Iris pigment epithelial cell (primary cell): ENCODE measurements at regions not wholly inside any gene's neighbourhood (a gene's known extent, or its start where the extent isn't known, plus 50 kb on each side); places are given as distances from the start of the nearest gene placed in this dataset.

Source experiments
- DNase-seq: peaks from one replicate; pipeline ENCODE4 v3.0.0-alpha.2; 2011; ENCODE audit warnings: low read depth

DNA sequence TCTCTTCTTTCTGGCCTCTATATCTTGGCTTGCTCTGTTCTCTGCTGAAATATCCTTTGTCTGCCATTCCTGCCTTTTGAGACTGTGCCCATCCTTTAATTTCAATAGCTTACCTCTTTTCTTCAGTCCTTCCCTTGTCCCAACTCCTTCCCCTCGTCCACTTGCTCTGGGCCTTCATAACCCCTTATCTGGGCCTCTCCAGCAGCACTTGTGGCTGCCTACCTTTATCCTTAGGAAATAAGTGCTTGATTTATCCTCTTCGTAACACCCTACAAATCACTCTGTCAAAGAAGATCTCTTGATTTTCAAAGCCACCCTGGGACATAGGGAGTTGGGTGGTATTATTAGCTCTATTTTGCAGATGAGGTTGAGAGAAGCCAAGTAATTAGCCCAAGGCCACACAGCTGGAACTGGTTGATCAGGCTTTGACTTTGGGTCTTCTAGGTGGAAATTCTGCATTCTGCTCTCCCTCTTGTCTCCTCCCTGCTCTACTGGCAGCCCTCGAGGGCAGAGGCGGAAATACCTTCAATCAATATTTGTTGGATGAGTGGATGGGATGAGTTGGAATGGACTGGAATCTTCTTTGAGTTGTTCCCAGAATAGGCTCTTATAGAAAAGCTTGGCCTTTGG is 84.0 kb upstream of the TLE3 start:
- DNase-seq, result no peak

DNA sequence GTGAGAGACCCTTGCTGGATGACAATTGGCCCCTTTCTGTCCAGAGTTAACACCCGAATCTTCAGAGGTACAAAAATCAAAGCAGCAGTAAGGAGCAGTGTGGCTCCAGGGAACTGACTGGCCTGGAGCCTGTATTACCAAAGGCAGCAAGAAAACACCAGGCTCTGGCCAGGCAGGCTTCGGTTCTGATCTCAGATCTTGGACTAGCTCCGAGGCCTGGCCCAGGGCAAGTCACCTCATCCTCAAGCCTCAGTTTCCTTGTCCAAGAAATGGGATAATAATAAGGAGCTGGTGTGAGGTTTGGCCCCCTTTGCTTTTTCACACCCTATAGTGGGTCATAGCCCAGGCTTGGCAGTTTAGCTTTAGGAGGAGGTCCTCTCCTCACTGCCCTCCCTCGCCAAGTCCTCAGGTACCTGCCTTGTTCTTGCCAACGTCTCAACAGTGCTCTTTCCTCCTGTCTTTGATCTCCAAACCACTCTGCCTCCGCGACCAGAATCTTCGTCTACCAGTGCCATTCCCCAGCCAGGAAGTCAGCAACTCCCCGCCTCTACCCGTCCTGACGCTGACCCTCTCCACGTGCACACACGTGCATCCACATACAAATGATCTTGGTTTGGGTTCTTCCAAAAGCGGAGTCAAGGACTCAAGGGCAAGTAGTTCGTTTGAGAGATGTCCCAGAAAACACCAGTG is 82.6 kb upstream of the TLE3 start:
- DNase-seq, result no peak

DNA sequence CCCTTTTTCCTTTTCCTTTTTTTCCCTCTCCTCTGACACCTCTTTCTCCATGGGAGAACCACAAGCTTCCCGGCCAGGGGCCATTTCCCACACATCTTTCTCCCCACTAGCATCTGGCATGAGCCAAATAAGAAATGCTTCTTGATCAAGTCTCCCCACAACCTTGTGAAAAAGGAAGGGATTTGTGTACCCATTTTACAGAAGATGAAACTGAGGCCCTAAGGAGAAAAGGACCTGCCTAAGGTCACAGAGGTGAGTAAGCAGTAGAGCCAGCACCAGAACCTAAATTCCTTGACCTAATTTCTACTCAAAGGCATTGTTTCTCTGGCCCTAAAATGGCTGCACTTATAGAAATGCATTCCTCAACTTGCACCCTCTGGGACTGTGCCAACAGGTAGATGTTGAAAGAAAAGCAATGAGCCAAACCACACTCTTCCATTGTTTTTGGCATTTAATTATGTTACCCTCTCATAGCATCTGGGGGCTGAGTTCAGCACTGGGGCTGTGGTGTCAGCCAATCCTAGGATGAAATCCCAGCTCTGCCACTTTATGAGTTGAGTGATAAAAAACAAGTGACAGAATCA is 81.7 kb upstream of the TLE3 start:
- no peak for DNase-seq

- DNase-seq, result no peak
These were observed 80.8 kb upstream of the TLE3 start for GRCh38 chr15:70178335-70179084.

DNA sequence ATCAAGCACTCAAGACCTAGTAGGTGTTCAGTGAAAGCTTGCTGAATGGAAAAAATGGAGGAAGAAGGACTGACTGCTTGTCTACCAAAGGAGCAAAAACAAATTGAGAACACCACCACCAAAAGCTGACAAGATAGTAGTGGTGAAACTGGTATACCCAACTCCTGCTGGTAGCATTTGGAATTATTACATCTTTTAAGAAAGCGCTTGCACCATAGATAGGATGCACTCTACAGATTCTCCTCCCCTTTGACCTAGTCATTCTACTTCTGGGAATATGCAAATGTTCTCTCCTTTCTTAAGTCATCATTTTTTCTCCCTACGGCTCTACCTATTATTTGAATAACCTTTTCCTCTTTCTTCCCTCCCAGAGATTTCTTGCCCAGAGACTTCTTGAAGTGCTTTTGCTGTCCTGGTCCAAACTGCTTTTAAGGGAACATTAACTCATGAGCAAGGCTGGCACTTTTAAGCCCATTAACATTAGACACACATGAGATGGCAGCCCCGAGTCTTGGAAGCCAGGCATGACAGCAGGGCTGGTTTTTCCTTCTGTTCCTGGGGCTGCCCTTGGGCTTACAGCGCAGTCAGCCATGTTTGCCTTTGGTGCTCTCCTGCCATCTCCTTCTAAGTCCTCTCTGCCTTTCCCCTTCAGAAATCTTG is 75.0 kb upstream of the TLE3 start:
- no peak for DNase-seq

GRCh38 chr15:70172124-70172523 is 74.4 kb upstream of the TLE3 start:
- no peak for DNase-seq

DNA sequence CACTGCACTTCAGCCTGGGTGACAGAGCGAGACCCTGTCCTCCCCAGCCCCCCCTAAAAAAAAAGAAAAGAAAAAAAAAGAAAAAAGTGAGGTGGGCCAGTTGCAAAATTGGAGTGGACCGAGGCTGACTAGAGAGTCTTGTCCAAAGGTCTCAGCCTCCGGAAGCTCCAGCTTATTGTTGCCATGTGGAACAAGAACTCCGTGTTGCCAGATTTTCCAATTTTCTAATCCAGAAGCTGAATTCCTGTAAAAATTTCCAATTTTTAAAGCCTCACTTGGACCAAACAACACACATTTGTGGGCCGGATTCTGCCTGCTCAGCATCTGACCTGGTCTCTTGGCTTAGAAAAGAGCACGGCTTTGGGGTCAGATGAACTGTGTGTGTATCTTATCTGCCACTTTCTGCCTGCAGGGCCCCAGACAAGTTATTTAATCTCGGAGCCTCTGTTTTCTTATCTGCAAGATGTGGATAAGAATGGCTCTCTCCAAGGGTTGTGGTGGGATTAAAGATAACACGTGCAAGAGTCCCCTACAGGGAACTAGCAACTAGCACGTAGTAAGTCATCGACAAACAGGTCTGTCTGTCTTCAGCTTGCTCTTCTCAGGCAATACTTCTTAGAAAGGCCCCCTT is 73.7 kb upstream of the TLE3 start:
- DNase-seq, result no peak

DNA sequence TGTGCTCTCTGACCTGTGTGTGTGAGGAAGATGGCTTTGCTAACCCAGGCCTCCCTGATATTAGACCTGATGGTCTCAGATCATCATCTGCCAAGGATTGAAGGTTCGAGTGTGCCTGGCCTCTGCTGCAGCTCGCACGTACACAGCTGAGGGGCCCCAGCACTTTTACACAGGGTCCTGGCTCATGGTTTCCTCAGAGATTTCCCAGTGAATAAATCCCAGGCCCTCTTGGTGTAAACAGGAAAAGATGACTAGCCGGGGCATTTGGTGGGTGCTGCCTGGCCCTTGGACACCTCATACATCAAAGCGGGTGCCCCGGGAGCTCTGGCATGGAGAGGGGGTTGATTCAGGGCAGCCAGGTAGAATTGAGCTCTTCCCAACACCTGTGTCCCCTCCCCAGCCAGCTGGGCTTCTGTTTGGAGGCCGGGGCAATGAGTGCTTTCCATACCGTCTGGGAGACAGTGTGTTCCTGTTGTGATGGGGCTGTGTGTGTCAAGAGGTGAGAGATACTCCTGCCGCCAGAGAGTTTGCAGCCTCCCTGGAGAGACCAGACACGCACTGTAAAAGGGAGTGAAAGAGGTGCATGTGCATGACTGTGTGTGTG is 72.5 kb upstream of the TLE3 start:
- no peak for DNase-seq

DNA sequence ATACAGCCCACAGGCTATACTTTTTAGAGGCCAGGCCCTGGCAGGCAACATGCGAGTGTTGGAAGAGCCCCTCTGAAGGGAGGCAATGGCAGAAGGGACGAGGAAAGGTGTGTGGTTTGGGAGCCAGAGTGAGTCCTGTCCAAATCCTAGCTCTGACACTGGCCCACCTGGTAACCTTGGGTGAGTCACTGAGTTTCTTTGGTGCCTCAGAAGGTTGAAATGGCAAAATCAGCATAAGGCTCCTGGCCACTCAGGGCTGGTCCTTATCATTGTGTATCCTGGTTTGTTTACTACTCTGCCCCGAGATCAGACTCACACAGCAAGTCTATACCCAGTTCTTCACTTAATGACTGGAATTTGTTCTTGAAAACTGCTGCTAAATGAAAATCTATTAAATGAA is 71.4 kb upstream of the TLE3 start:
- DNase-seq, result no peak

GRCh38 chr15:70167155-70167554 is 69.4 kb upstream of the TLE3 start:
- no peak for DNase-seq

- no peak for DNase-seq
These were observed 68.9 kb upstream of the TLE3 start for GRCh38 chr15:70166506-70167087.

DNA sequence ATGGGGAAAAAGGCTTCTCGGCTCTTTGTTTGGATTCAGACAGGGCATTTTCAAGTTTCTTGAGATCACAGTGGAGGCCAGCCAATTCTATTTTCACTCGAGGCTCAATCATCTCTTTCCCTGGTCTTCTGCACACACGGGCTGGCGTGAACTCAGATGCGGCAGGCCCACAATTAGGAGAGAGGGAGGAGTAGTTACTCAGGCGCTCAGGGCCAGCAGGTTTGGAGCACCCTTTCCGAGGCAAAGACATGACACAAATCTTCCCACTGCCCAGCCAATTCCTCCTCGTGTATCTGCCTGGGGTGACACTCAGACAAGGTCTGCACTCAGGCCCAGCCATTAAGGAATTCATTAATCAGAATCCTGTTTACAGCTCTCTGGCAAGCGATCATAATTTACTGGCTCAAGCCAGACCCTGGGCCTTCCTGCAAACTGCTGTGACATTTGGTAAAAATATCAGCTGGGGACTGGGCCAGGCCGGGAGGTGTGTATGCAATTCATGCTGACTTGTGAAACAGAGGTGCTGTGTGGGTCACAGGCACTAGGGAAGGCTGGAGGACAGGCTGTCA is 68.1 kb upstream of the TLE3 start:
- no peak for DNase-seq

DNA sequence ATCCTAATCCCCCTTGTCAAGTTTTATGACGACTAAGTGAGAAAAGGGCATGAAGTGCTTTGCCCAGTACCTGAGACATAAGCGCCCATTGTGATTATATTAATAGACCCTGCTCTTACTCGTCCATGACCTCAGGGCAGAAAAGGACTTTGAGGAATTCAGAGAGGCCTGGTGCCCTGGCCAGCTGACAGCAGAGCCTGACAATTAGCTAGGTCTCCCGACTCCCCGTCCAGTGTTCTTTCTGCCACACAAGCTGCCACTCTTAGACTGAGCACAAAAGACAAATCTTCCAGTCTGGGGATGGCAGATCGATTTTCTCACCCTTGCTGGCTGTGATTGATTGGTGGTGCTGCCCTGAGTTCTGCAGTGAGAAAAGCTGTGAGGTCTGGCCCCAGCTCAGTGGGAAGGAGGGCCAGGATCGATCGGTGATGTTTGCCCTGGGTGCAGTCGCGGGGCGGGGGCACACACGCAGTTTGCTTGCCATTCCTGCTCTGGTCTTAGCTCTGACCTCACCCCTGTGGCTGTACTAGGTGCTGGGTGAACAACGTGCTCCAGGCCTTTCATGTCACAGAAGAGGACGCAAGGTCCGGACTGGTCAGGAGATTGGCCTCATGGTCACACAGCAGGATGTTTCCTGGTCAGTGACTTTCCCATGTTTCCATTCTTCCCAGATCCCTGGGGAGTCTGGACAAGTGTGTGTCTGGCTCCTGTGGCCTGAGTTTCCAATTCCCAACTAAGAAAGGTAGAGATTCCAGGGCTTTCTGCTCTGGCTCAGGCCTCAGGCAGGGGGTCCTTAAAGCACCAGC is 67.4 kb upstream of the TLE3 start:
- DNase-seq, result no peak

- DNase-seq, result no peak
These were observed 66.6 kb upstream of the TLE3 start for GRCh38 chr15:70164156-70164900.

GRCh38 chr15:70160803-70161565 is 63.3 kb upstream of the TLE3 start:
- DNase-seq, result no peak

- no peak for DNase-seq
These were observed 62.5 kb upstream of the TLE3 start for GRCh38 chr15:70160267-70160666.

DNA sequence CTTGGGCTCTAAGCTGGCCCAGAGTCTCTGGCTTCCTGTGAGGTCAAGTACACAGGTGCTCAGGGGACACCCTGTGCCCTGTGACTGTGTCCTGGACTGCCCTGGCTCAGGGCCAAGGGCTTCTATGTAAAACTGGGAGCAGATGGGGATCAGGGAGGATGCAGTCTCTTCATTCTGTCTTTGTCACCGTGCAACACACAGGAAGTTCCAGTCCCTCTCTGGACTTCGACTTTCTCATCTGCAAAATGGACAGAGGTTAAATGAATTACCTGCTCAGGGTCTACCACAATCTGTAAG is 61.9 kb upstream of the TLE3 start:
- no peak for DNase-seq

DNA sequence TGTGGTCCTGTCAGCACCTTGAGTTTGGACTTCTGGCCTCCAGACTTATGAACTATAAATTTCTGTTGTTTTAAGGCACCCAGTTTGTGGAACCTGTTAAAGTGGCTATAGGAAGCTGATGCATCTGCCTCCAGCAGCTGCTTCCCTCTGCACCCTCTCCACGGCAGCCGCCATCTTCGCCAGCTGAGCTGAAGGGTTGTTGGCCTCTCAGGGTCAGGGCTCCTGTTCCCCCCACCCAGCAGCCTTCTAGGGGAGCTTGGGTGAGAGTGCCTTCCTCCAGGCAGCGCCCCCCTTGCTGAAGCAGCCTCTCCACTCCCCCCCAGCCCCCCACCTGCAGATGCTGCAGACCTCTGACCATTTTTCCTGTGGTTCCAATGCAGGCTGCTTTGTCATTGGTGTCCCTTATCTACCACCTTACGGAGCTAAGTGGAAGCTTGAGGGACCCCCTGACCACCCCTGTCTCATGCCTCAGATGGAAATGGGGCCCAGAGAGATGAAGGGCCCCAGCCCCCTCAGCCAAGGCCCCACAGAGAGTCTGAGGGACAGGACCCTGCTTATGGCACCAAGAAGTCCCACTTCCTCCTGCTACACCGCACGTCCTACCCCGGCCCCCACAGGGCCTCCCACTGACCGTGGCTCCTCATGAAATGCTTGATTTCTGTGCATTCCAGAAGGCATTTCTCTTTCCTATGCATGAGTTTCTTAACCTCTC is 61.4 kb upstream of the TLE3 start:
- no peak for DNase-seq
